Calu3 (cell line): ENCODE measurements at regions not wholly inside any gene's neighbourhood (a gene's known extent, or its start where the extent isn't known, plus 50 kb on each side); places are given as distances from the start of the nearest gene placed in this dataset.

Experiments
- BruUV-seq: library from RNA; stranded (reverse); fragments of 400-500 nt; replicated peaks from 2 replicates; lab custom pipeline; 2021; lab: Mats Ljungman, UMichigan
- CTCF ChIA-PET: fragments of 300-600 bp; sonication (Branson Sonifier 250); formaldehyde crosslinking; loops from one replicate; lab custom pipeline; 2022; ENCODE audit warnings: antibody characterized with exemption; lab: Charles Lee
- DNase-seq: peaks from one replicate; pipeline ENCODE4 v3.0.0; 2022
- H3K27ac Mint-ChIP-seq: one replicate; pipeline ENCODE4 v1.8.0; 2022; ENCODE audit warnings: mixed read lengths; ENCODE audit not compliant: unreplicated experiment
- H3K27me3 Mint-ChIP-seq: one replicate; pipeline ENCODE4 v1.8.0; 2022; ENCODE audit warnings: mixed read lengths; ENCODE audit not compliant: unreplicated experiment
- H3K36me3 Mint-ChIP-seq: one replicate; pipeline ENCODE4 v1.8.0; 2022; ENCODE audit warnings: mild to moderate bottlenecking, moderate library complexity, mixed read lengths; ENCODE audit not compliant: insufficient read depth, unreplicated experiment
- H3K4me1 Mint-ChIP-seq: one replicate; pipeline ENCODE4 v1.8.0; 2022; ENCODE audit warnings: mild to moderate bottlenecking, low read depth, mixed read lengths; ENCODE audit not compliant: unreplicated experiment
- H3K4me3 Mint-ChIP-seq: one replicate; pipeline ENCODE4 v1.8.0; 2022; ENCODE audit warnings: mild to moderate bottlenecking, low read depth, moderate library complexity, mixed read lengths; ENCODE audit not compliant: unreplicated experiment
- H3K9me3 Mint-ChIP-seq: one replicate; pipeline ENCODE4 v1.8.0; 2022; ENCODE audit warnings: low read depth, mixed read lengths; ENCODE audit not compliant: unreplicated experiment
- intact Hi-C: fragments of 100-400 bp; cut with micrococcal nuclease; formaldehyde crosslinking; loops from one replicate; pipeline ENCODE4 v1.10.0; 2022; ENCODE audit not compliant: unreplicated experiment
- TF ChIP-seq, protein P1 (sequence below): fragments of 200-600 bp; IDR thresholded peaks from one replicate; pipeline ENCODE4 v1.8.0; 2022; ENCODE audit warnings: antibody characterized with exemption; ENCODE audit not compliant: unreplicated experiment

- TF ChIP-seq, protein P1, sequence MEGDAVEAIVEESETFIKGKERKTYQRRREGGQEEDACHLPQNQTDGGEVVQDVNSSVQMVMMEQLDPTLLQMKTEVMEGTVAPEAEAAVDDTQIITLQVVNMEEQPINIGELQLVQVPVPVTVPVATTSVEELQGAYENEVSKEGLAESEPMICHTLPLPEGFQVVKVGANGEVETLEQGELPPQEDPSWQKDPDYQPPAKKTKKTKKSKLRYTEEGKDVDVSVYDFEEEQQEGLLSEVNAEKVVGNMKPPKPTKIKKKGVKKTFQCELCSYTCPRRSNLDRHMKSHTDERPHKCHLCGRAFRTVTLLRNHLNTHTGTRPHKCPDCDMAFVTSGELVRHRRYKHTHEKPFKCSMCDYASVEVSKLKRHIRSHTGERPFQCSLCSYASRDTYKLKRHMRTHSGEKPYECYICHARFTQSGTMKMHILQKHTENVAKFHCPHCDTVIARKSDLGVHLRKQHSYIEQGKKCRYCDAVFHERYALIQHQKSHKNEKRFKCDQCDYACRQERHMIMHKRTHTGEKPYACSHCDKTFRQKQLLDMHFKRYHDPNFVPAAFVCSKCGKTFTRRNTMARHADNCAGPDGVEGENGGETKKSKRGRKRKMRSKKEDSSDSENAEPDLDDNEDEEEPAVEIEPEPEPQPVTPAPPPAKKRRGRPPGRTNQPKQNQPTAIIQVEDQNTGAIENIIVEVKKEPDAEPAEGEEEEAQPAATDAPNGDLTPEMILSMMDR: no peak
Measured at GRCh38 chr12:124617615-124618014, 50.2 kb upstream of the NCOR2 start.

More at GRCh38 chr12:124617615-124618014, 50.2 kb upstream of the NCOR2 start:
- Mint-ChIP-seq H3K4me1 (peaks cover 17% of the 10 kb centered on the region), H3K36me3 (no peaks in the 10 kb centered on the region), H3K4me3 (no peak overlapping the region), H3K27me3 (no peaks in the 10 kb centered on the region), H3K27ac (no peak overlapping the region), H3K9me3 (no peaks in the 10 kb centered on the region)
- no TSS peak for BruUV-seq
- no peak for DNase-seq
- CTCF ChIA-PET: no interaction called here
- intact Hi-C loops: no loop called here
